ENCODE measurements at regions not wholly inside any gene's neighbourhood (a gene's known extent, or its start where the extent isn't known, plus 50 kb on each side); places are given as distances from the start of the nearest gene placed in this dataset.

DNA sequence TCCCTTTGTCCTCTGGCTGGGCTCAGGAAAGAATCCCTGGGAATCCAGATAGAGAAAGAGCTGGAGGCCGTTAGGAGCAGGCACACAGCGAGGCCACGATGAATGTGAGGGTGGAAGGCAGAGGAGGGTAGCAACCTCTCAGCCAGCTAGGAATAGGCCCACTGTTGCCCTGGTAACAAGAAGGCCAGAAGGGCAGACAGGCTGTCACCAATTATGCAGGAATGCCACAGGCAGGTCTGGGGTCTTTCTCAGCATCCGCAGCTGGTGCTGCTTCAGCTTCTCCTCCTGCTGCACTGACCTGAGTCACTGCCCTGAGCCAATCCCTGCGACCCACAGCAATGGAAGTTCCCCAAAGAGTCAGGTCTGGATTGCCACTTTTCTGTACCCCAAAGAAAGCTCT is 62.8 kb upstream of the C3orf80 start:
- no peak for TF ChIP-seq POLR2AphosphoS5 (IDR thresholded peaks at IDR 0.05)
- no peak for TF ChIP-seq POLR2A (IDR thresholded peaks at IDR 0.05)
- no peak for TF ChIP-seq CTCF (IDR thresholded peaks at IDR 0.05)

Data from stomach (tissue), 4 donors.